MM.1S (cell line): ENCODE measurements at regions not wholly inside any gene's neighbourhood (a gene's known extent, or its start where the extent isn't known, plus 50 kb on each side); places are given as distances from the start of the nearest gene placed in this dataset.

ENCODE experiments used
- DNase-seq: peaks from one replicate; pipeline ENCODE4 v3.0.0-alpha.2; 2015
- H2AFZ ChIP-seq: fragments of 300-600 bp; sonication (generic); 2 replicates; pipeline ENCODE4 v1.6.0; 2016; ENCODE audit warnings: antibody characterized with exemption, low read length
- H3F3A ChIP-seq: fragments of 300-600 bp; sonication (generic); 2 replicates; pipeline ENCODE4 v1.6.1; 2016; ENCODE audit warnings: mild to moderate bottlenecking, antibody characterized with exemption, low read length, moderate library complexity, mixed read lengths; ENCODE audit not compliant: insufficient read depth
- H3K27ac ChIP-seq: fragments of 300-600 bp; sonication (generic); 2 replicates; pipeline ENCODE4 v1.5.1; 2016; ENCODE audit warnings: mild to moderate bottlenecking, low read length
- H3K27me3 ChIP-seq: fragments of 300-600 bp; sonication (generic); replicated peaks from 2 replicates; pipeline ENCODE4 v1.6.0; 2016; ENCODE audit warnings: low read length; ENCODE audit not compliant: insufficient read depth
- H3K36me3 ChIP-seq: fragments of 300-600 bp; sonication (generic); replicated peaks from 2 replicates; pipeline ENCODE4 v1.6.1; 2016; ENCODE audit warnings: mild to moderate bottlenecking, low read length, mixed read lengths; ENCODE audit not compliant: insufficient read depth
- H3K4me1 ChIP-seq: fragments of 300-600 bp; sonication (generic); 2 replicates; pipeline ENCODE4 v1.6.1; 2016; ENCODE audit warnings: low read length, mixed read lengths
- H3K4me2 ChIP-seq: fragments of 300-600 bp; sonication (generic); 2 replicates; pipeline ENCODE4 v1.6.0; 2016; ENCODE audit warnings: low read depth, low read length
- H3K4me3 ChIP-seq: fragments of 300-600 bp; sonication (generic); 2 replicates; pipeline ENCODE4 v1.5.1; 2016; ENCODE audit warnings: low read length, mixed read lengths
- H3K79me2 ChIP-seq: fragments of 300-600 bp; sonication (generic); 2 replicates; pipeline ENCODE4 v1.6.1; 2016; ENCODE audit warnings: mixed run types, low read length, mixed read lengths
- H3K9ac ChIP-seq: fragments of 300-600 bp; sonication (generic); 2 replicates; pipeline ENCODE4 v1.6.1; 2016; ENCODE audit warnings: low read length, mixed read lengths
- H3K9me2 ChIP-seq: fragments of 300-600 bp; sonication (generic); replicated peaks from 2 replicates; pipeline ENCODE4 v1.6.1; 2016; ENCODE audit warnings: mild to moderate bottlenecking, low read length, mixed read lengths; ENCODE audit not compliant: insufficient read depth
- H3K9me3 ChIP-seq: fragments of 300-600 bp; sonication (generic); replicated peaks from 2 replicates; pipeline ENCODE4 v1.6.1; 2016; ENCODE audit warnings: mild to moderate bottlenecking, low read length, mixed read lengths; ENCODE audit not compliant: insufficient read depth
- H4K20me1 ChIP-seq: fragments of 300-600 bp; sonication (generic); 2 replicates; pipeline ENCODE4 v1.6.1; 2016; ENCODE audit warnings: mild to moderate bottlenecking, low read length, moderate library complexity, mixed read lengths; ENCODE audit not compliant: insufficient read depth
- CTCF ChIP-seq: fragments of 300-600 bp; sonication (generic); IDR thresholded peaks from 2 replicates; pipeline ENCODE4 v1.5.1; 2016; ENCODE audit warnings: antibody characterized with exemption, low read length, mixed read lengths
- EZH2 ChIP-seq: fragments of 300-600 bp; sonication (generic); optimal IDR thresholded peaks from 2 replicates; pipeline ENCODE3; 2017; ENCODE audit warnings: low read depth, mild to moderate bottlenecking, antibody characterized with exemption, low read length, mixed read lengths
- EZH2phosphoT487 ChIP-seq: fragments of 300-600 bp; sonication (generic); IDR thresholded peaks from 2 replicates; pipeline ENCODE4 v1.6.1; 2018; ENCODE audit warnings: antibody characterized with exemption, low read length

GRCh38 chr6:6397842-6398241 lies 77.4 kb upstream of the F13A1 start:
- TF ChIP-seq EZH2 (no peak), CTCF (no peak), EZH2phosphoT487 (no peak)
- no peak overlapping the region for H2AFZ ChIP-seq
- no peak overlapping the region for H3K9ac ChIP-seq
- no peaks in the 10 kb centered on the region for H3K36me3 ChIP-seq
- no peak for DNase-seq
- no peaks in the 10 kb centered on the region for H4K20me1 ChIP-seq
- H3K27ac ChIP-seq = no peak overlapping the region
- no peaks in the 10 kb centered on the region for H3K79me2 ChIP-seq
- H3F3A ChIP-seq = no peaks in the 10 kb centered on the region
- H3K4me1 ChIP-seq = no peaks in the 10 kb centered on the region
- no peaks in the 10 kb centered on the region for H3K9me2 ChIP-seq
- H3K9me3 ChIP-seq = no peaks in the 10 kb centered on the region
- H3K4me3 ChIP-seq = no peak overlapping the region
- no peaks in the 10 kb centered on the region for H3K27me3 ChIP-seq
- H3K4me2 ChIP-seq = no peak overlapping the region

- no peaks in the 10 kb centered on the region for H4K20me1 ChIP-seq
- H3K27me3 ChIP-seq = no peaks in the 10 kb centered on the region
- H3K4me1 ChIP-seq = no peaks in the 10 kb centered on the region
- DNase-seq = no peak
- no peak overlapping the region for H3K9ac ChIP-seq
- no peaks in the 10 kb centered on the region for H3K9me2 ChIP-seq
- TF ChIP-seq EZH2 = no peak
- TF ChIP-seq EZH2phosphoT487 = no peak
- TF ChIP-seq CTCF = no peak
- H3K4me3 ChIP-seq = no peak overlapping the region
- H3F3A ChIP-seq = no peaks in the 10 kb centered on the region
- H3K9me3 ChIP-seq = no peaks in the 10 kb centered on the region
- no peak overlapping the region for H3K27ac ChIP-seq
- no peaks in the 10 kb centered on the region for H3K79me2 ChIP-seq
- no peak overlapping the region for H2AFZ ChIP-seq
- no peak overlapping the region for H3K4me2 ChIP-seq
- no peaks in the 10 kb centered on the region for H3K36me3 ChIP-seq
Measured at GRCh38 chr6:6399568-6399967, 79.1 kb upstream of the F13A1 start.

GRCh38 chr6:6401401-6401800 lies 80.9 kb upstream of the F13A1 start:
- no peak overlapping the region for H3K4me2 ChIP-seq
- no peaks in the 10 kb centered on the region for H3K79me2 ChIP-seq
- H3K27me3 ChIP-seq = no peaks in the 10 kb centered on the region
- H3K9me2 ChIP-seq = no peaks in the 10 kb centered on the region
- no peak overlapping the region for H3K4me3 ChIP-seq
- H3K9ac ChIP-seq = no peak overlapping the region
- no peaks in the 10 kb centered on the region for H3K36me3 ChIP-seq
- H3K27ac ChIP-seq = no peak overlapping the region
- no peaks in the 10 kb centered on the region for H3K4me1 ChIP-seq
- H3F3A ChIP-seq = no peaks in the 10 kb centered on the region
- H2AFZ ChIP-seq = no peak overlapping the region
- H3K9me3 ChIP-seq = no peaks in the 10 kb centered on the region
- H4K20me1 ChIP-seq = no peaks in the 10 kb centered on the region
- DNase-seq = no peak
- no peak for TF ChIP-seq EZH2phosphoT487
- TF ChIP-seq EZH2 = no peak
- no peak for TF ChIP-seq CTCF

- H3K27ac ChIP-seq = no peak overlapping the region
- H3K4me3 ChIP-seq = no peak overlapping the region
- DNase-seq = no peak
- TF ChIP-seq CTCF = no peak
- no peak for TF ChIP-seq EZH2
- TF ChIP-seq EZH2phosphoT487 = no peak
- H3K36me3 ChIP-seq = no peaks in the 10 kb centered on the region
- no peaks in the 10 kb centered on the region for H3K4me1 ChIP-seq
- no peaks in the 10 kb centered on the region for H3K9me2 ChIP-seq
- H3F3A ChIP-seq = no peaks in the 10 kb centered on the region
- H3K79me2 ChIP-seq = no peaks in the 10 kb centered on the region
- no peaks in the 10 kb centered on the region for H4K20me1 ChIP-seq
- no peak overlapping the region for H2AFZ ChIP-seq
- H3K4me2 ChIP-seq = no peak overlapping the region
- no peak overlapping the region for H3K9ac ChIP-seq
- H3K9me3 ChIP-seq = no peaks in the 10 kb centered on the region
- H3K27me3 ChIP-seq = no peaks in the 10 kb centered on the region
Measured at GRCh38 chr6:6402006-6402405, 81.5 kb upstream of the F13A1 start.
